ENCODE measurements at regions not wholly inside any gene's neighbourhood (a gene's known extent, or its start where the extent isn't known, plus 50 kb on each side); places are given as distances from the start of the nearest gene placed in this dataset.

GRCh38 chr22:49600468-49600867, 227.2 kb downstream of the BRD1 start:
- Histone ChIP-seq H3K36me3 (no peaks in the 10 kb centered on the region), H3K4me3 (no peak overlapping the region), H3K4me1 (no peaks in the 10 kb centered on the region), H3K9me3 (peaks cover 0 to 32% (median 3%) of the 10 kb centered on the region in 4 donors), H3K27me3 (no peaks in the 10 kb centered on the region), H3K27ac (no peak overlapping the region)
- DNase-seq (ENCODE audit: low spot score in 2 of 2), result no peak
- TF ChIP-seq, protein P1, sequence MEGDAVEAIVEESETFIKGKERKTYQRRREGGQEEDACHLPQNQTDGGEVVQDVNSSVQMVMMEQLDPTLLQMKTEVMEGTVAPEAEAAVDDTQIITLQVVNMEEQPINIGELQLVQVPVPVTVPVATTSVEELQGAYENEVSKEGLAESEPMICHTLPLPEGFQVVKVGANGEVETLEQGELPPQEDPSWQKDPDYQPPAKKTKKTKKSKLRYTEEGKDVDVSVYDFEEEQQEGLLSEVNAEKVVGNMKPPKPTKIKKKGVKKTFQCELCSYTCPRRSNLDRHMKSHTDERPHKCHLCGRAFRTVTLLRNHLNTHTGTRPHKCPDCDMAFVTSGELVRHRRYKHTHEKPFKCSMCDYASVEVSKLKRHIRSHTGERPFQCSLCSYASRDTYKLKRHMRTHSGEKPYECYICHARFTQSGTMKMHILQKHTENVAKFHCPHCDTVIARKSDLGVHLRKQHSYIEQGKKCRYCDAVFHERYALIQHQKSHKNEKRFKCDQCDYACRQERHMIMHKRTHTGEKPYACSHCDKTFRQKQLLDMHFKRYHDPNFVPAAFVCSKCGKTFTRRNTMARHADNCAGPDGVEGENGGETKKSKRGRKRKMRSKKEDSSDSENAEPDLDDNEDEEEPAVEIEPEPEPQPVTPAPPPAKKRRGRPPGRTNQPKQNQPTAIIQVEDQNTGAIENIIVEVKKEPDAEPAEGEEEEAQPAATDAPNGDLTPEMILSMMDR (IDR thresholded peaks at IDR 0.05), result no peak
- TF ChIP-seq EP300 (IDR thresholded peaks at IDR 0.05), result no peak
- TF ChIP-seq POLR2A (IDR thresholded peaks at IDR 0.05), result no peak
- 54 to 66% methylated on average over 16 to 20 of the region's 20 CpGs for WGBS, 2 donors

- Histone ChIP-seq H3K27me3 (no peaks in the 10 kb centered on the region), H3K4me1 (no peaks in the 10 kb centered on the region), H3K36me3 (no peaks in the 10 kb centered on the region), H3K9me3 (peaks cover 0 to 30% (median 2%) of the 10 kb centered on the region in 4 donors), H3K27ac (no peak overlapping the region), H3K4me3 (no peak overlapping the region)
- 80 to 85% methylated on average over 22 to 25 of the region's 25 CpGs for WGBS, 2 donors
- no peak for TF ChIP-seq POLR2A (IDR thresholded peaks at IDR 0.05)
- TF ChIP-seq, protein P1 (IDR thresholded peaks at IDR 0.05), result no peak
- no peak for TF ChIP-seq EP300 (IDR thresholded peaks at IDR 0.05)
- no peak for DNase-seq (ENCODE audit: low spot score in 2 of 2)
These were observed 227.8 kb downstream of the BRD1 start for GRCh38 chr22:49599691-49600455.

- Histone ChIP-seq H3K4me1 (no peaks in the 10 kb centered on the region), H3K9me3 (peaks cover 0 to 30% (median 0%) of the 10 kb centered on the region in 4 donors), H3K4me3 (no peak overlapping the region), H3K27ac (no peak overlapping the region), H3K36me3 (no peaks in the 10 kb centered on the region), H3K27me3 (no peaks in the 10 kb centered on the region)
- DNase-seq (ENCODE audit: low spot score in 2 of 2), result no peak
- no peak for TF ChIP-seq EP300 (IDR thresholded peaks at IDR 0.05)
- TF ChIP-seq, protein P1 (IDR thresholded peaks at IDR 0.05), result no peak
- TF ChIP-seq POLR2A (IDR thresholded peaks at IDR 0.05), result no peak
- WGBS, 2 donors, result 77 to 78% methylated on average over 14 to 15 of the region's 16 CpGs
These were observed 228.6 kb downstream of the BRD1 start for GRCh38 chr22:49599039-49599438.

- H3K9me3 ChIP-seq, result peaks cover 0 to 30% (median 0%) of the 10 kb centered on the region in 4 donors
- H3K4me3 ChIP-seq, result no peak overlapping the region
- no peaks in the 10 kb centered on the region for H3K4me1 ChIP-seq
- TF ChIP-seq POLR2A (IDR thresholded peaks at IDR 0.05), result no peak
- TF ChIP-seq, protein P1 (IDR thresholded peaks at IDR 0.05), result no peak
- no peaks in the 10 kb centered on the region for H3K27me3 ChIP-seq
- 84 to 89% methylated on average over 9 of the region's 9 CpGs for WGBS, 2 donors
- no peak for DNase-seq (ENCODE audit: low spot score in 2 of 2)
- no peak overlapping the region for H3K27ac ChIP-seq
- no peaks in the 10 kb centered on the region for H3K36me3 ChIP-seq
These were observed 229.3 kb downstream of the BRD1 start for GRCh38 chr22:49598338-49598737.

DNA sequence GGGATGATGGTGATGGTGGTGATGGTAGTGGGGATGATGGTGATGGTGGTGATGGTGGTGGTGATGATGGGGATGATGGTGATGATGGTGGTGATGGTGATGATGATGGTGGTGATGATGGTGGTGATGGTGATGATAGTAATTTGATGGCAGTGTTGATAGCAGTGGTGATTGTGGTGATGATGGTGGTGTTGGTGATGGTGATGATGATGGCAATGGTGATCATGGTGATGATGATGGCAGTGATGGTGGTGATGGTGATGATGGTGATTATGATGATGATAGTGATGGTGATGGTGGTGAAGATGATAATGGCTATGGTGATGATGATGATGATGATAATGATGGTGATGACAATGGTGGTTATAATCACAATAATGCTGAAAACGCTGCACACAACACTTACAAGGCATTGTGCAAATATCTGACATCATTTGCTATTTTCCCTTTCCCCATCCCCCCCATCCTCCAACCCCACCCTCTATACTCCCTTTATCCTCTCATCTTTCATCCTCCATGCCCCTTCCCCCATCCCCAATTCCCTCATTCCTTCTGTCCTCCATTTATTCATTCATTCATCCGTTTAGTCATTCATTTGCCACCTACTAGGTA, 230.1 kb downstream of the BRD1 start:
- no peak overlapping the region for H3K27ac ChIP-seq
- no peak overlapping the region for H3K4me3 ChIP-seq
- TF ChIP-seq EP300 (IDR thresholded peaks at IDR 0.05) (no peak), POLR2A (IDR thresholded peaks at IDR 0.05) (no peak)
- TF ChIP-seq, protein P1 (IDR thresholded peaks at IDR 0.05), result no peak
- H3K27me3 ChIP-seq, result no peaks in the 10 kb centered on the region
- no peaks in the 10 kb centered on the region for H3K4me1 ChIP-seq
- peaks cover 0 to 26% (median 0%) of the 10 kb centered on the region in 4 donors for H3K9me3 ChIP-seq
- DNase-seq (ENCODE audit: low spot score in 2 of 2), result no peak
- no peaks in the 10 kb centered on the region for H3K36me3 ChIP-seq
- 71 to 72% methylated on average over 2 of the region's 2 CpGs for WGBS, 2 donors

Measured in tibial nerve (tissue), 4 donors.